B cell (primary cell): ENCODE measurements at regions not wholly inside any gene's neighbourhood (a gene's known extent, or its start where the extent isn't known, plus 50 kb on each side); places are given as distances from the start of the nearest gene placed in this dataset.

Source experiments
- ATAC-seq: fragments of 200-7000 bp; cut with Tn5 transposase; one replicate; pipeline ENCODE4 v1.10.0; 2021; ENCODE audit warnings: low read depth, mild to moderate bottlenecking, moderate number of reproducible peaks, moderate library complexity
- CTCF ChIA-PET: fragments of 350-600 bp; sonication (Branson Sonifier 250); formaldehyde crosslinking; loops from one replicate; lab custom pipeline; 2021; ENCODE audit warnings: antibody characterized with exemption, inconsistent platforms; lab: Charles Lee
- POLR2A ChIA-PET: fragments of 350-600 bp; sonication (Branson Sonifier 250); formaldehyde crosslinking; loops from one replicate; lab custom pipeline; 2021; ENCODE audit warnings: antibody characterized with exemption; lab: Charles Lee
- DNase-seq: peaks from one replicate; pipeline ENCODE4 v3.0.0; 2013
- H2AFZ ChIP-seq: 2 replicates; pipeline ENCODE4 v1.6.1; 2012; ENCODE audit warnings: mild to moderate bottlenecking, low read depth, low read length; ENCODE audit not compliant: insufficient read depth, poor library complexity, severe bottlenecking
- H3K27ac ChIP-seq, 2 donors: 1 replicate in 1 of 2; 2 replicates in 1 of 2; pipeline ENCODE4 v1.5.1; 2012 to 2013; ENCODE audit warnings: low read length in 2 of 2, mild to moderate bottlenecking in 2 of 2, moderate library complexity in 1 of 2
- H3K27me3 ChIP-seq, 4 experiments: fragments of 200-600 bp in 1 of 4; sonication (generic) in 1 of 4; replicated peaks in 1 of 4; 1 replicate in 2 of 4; 2 replicates in 2 of 4; pipeline versions ENCODE4 v1.6.1 to v1.7.0; 2013 to 2016; ENCODE audit warnings: low read length in 3 of 4, mild to moderate bottlenecking in 2 of 4, mixed read lengths in 1 of 4, moderate library complexity in 1 of 4; ENCODE audit not compliant: insufficient read depth in 4 of 4, control insufficient read depth in 3 of 4; ENCODE audit errors: control extremely low read depth in 1 of 4
- H3K36me3 ChIP-seq, 2 experiments: replicated peaks in 1 of 2; 1 replicate in 1 of 2; 2 replicates in 1 of 2; pipeline versions ENCODE4 v1.6.1 to v1.7.1; 2013; ENCODE audit warnings: low read length in 1 of 2; ENCODE audit not compliant: insufficient read depth in 2 of 2, control insufficient read depth in 1 of 2; ENCODE audit errors: control extremely low read depth in 1 of 2, extremely low read depth in 1 of 2
- H3K4me1 ChIP-seq, 2 donors: fragments of 200-600 bp in 1 of 2; sonication (generic) in 1 of 2; 1 replicate in 1 of 2; 2 replicates in 1 of 2; pipeline versions ENCODE4 v1.5.1 to v1.6.1; 2013 to 2017; ENCODE audit warnings: low read length in 2 of 2; ENCODE audit not compliant: control insufficient read depth in 2 of 2, insufficient read depth in 2 of 2
- H3K4me2 ChIP-seq: replicated peaks from 2 replicates; pipeline ENCODE3; 2012; ENCODE audit warnings: mild to moderate bottlenecking, low read depth, low read length; ENCODE audit not compliant: poor library complexity, severe bottlenecking
- H3K4me3 ChIP-seq, 5 experiments: fragments of 200-600 bp in 1 of 5; sonication (generic) in 1 of 5; 1 replicate in 3 of 5; 2 replicates in 2 of 5; pipeline versions ENCODE4 v1.5.1 to v1.7.0; 2011 to 2016; ENCODE audit warnings: low read length in 4 of 5, mild to moderate bottlenecking in 4 of 5, low read depth in 2 of 5, control low read depth in 1 of 5, moderate library complexity in 1 of 5; ENCODE audit not compliant: insufficient read depth in 1 of 5; ENCODE audit errors: control extremely low read depth in 1 of 5, extremely low read depth in 1 of 5
- H3K79me2 ChIP-seq: fragments of 200-600 bp; sonication (generic); one replicate; pipeline ENCODE4 v1.6.0; 2016; ENCODE audit warnings: low read length; ENCODE audit not compliant: control insufficient read depth, insufficient read depth
- H3K9ac ChIP-seq: fragments of 200-600 bp; sonication (generic); 2 replicates; pipeline ENCODE4 v1.6.1; 2017; ENCODE audit warnings: mild to moderate bottlenecking, low read length, moderate library complexity
- H3K9me3 ChIP-seq, 3 donors: one replicate each; pipeline versions ENCODE4 v1.6.1 to v1.7.1; 2013; ENCODE audit warnings: low read length in 2 of 3; ENCODE audit not compliant: control insufficient read depth in 2 of 3, insufficient read depth in 1 of 3; ENCODE audit errors: control extremely low read depth in 1 of 3
- H4K20me1 ChIP-seq: 2 replicates; pipeline ENCODE4 v1.6.0; 2012; ENCODE audit warnings: mild to moderate bottlenecking, low read length; ENCODE audit not compliant: insufficient read depth, control insufficient read depth, poor library complexity, severe bottlenecking
- H3K27ac Mint-ChIP-seq: one replicate; pipeline ENCODE4 v1.8.0; 2021; ENCODE audit warnings: mixed read lengths
- H3K27me3 Mint-ChIP-seq: one replicate; pipeline ENCODE4 v1.8.0; 2021; ENCODE audit warnings: mixed read lengths
- H3K4me1 Mint-ChIP-seq: one replicate; pipeline ENCODE4 v1.8.0; 2021; ENCODE audit warnings: mixed read lengths
- H3K4me3 Mint-ChIP-seq: one replicate; pipeline ENCODE4 v1.8.0; 2021; ENCODE audit warnings: mixed read lengths
- H3K9me3 Mint-ChIP-seq: one replicate; pipeline ENCODE4 v1.8.0; 2022; ENCODE audit warnings: mixed read lengths; ENCODE audit not compliant: insufficient read depth
- EZH2 ChIP-seq: IDR thresholded peaks from 2 replicates; pipeline ENCODE4 v1.6.1; 2012; ENCODE audit warnings: borderline replicate concordance, low read depth, mild to moderate bottlenecking, moderate library complexity, low read length; ENCODE audit not compliant: insufficient read depth, poor library complexity, severe bottlenecking
- WGBS: methylation state at CpG from one replicate; pipeline ENCODE4 v1.1.5; 2013; ENCODE audit warnings: missing lambda C conversion rate; ENCODE audit not compliant: insufficient coverage; 5-methylcytosine and 5-hydroxymethylcytosine counted together
- intact Hi-C: fragments of 100-400 bp; cut with micrococcal nuclease; formaldehyde crosslinking; loops from one replicate; pipeline ENCODE4 v1.10.0; 2022
- TF ChIP-seq, protein P1 (sequence below): fragments of 200-600 bp; IDR thresholded peaks from one replicate; pipeline ENCODE4 v1.8.0; 2022; ENCODE audit warnings: antibody characterized with exemption, mild to moderate bottlenecking

- Histone ChIP-seq H3K4me1 (no peaks in the 10 kb centered on the region), H3K9me3 (no peaks in the 10 kb centered on the region), H3K4me2 (no peak overlapping the region), H3K36me3 (no peaks in the 10 kb centered on the region), H4K20me1 (no peaks in the 10 kb centered on the region), H3K9ac (no peak overlapping the region), H3K27me3 (no peaks in the 10 kb centered on the region), H3K4me3 (no peak overlapping the region), H2AFZ (no peak overlapping the region), H3K79me2 (no peaks in the 10 kb centered on the region), H3K27ac (no peak overlapping the region)
- H3K27me3 Mint-ChIP-seq: peaks cover 22% of the 10 kb centered on the region
- TF ChIP-seq EZH2: no peak
- TF ChIP-seq, protein P1, sequence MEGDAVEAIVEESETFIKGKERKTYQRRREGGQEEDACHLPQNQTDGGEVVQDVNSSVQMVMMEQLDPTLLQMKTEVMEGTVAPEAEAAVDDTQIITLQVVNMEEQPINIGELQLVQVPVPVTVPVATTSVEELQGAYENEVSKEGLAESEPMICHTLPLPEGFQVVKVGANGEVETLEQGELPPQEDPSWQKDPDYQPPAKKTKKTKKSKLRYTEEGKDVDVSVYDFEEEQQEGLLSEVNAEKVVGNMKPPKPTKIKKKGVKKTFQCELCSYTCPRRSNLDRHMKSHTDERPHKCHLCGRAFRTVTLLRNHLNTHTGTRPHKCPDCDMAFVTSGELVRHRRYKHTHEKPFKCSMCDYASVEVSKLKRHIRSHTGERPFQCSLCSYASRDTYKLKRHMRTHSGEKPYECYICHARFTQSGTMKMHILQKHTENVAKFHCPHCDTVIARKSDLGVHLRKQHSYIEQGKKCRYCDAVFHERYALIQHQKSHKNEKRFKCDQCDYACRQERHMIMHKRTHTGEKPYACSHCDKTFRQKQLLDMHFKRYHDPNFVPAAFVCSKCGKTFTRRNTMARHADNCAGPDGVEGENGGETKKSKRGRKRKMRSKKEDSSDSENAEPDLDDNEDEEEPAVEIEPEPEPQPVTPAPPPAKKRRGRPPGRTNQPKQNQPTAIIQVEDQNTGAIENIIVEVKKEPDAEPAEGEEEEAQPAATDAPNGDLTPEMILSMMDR: no peak
- POLR2A ChIA-PET: no interaction called here
- CTCF ChIA-PET: interaction anchor here (0.7 kb wide), 1 partner anchor 44 kb away, joined by 3 read pairs; no protein-coding TSS in a partner anchor
- no peak for DNase-seq
- intact Hi-C loops: no loop called here
- no peak overlapping the region for H3K4me3 Mint-ChIP-seq
- H3K9me3 Mint-ChIP-seq: no peaks in the 10 kb centered on the region
- no peaks in the 10 kb centered on the region for H3K4me1 Mint-ChIP-seq
- no peak overlapping the region for H3K27ac Mint-ChIP-seq
- ATAC-seq: no peak
Observed at GRCh38 chr3:111301238-111301798, 229.7 kb downstream of the NECTIN3 start.

- no peaks in the 10 kb centered on the region for H4K20me1 ChIP-seq
- no peaks in the 10 kb centered on the region for H3K9me3 ChIP-seq
- no peaks in the 10 kb centered on the region for H3K36me3 ChIP-seq
- ChIA-PET POLR2A (no interaction called here), CTCF (no interaction called here)
- H3K79me2 ChIP-seq: no peaks in the 10 kb centered on the region
- H2AFZ ChIP-seq: no peak overlapping the region
- no peak for TF ChIP-seq EZH2
- TF ChIP-seq, protein P1: no peak
- Mint-ChIP-seq H3K9me3 (no peaks in the 10 kb centered on the region), H3K27ac (no peak overlapping the region), H3K27me3 (peaks cover 22% of the 10 kb centered on the region), H3K4me3 (no peak overlapping the region), H3K4me1 (no peaks in the 10 kb centered on the region)
- no CpG with 5 or more reads among the region's 1 CpG for WGBS
- no peaks in the 10 kb centered on the region for H3K27me3 ChIP-seq
- ATAC-seq (no peak), DNase-seq (no peak)
- H3K4me1 ChIP-seq: no peaks in the 10 kb centered on the region
- no peak overlapping the region for H3K4me3 ChIP-seq
- intact Hi-C loops: no loop called here
- H3K27ac ChIP-seq: no peak overlapping the region
- no peak overlapping the region for H3K9ac ChIP-seq
- H3K4me2 ChIP-seq: no peak overlapping the region
Observed at GRCh38 chr3:111302063-111302462, 230.4 kb downstream of the NECTIN3 start.
